GM18858 (cell line): ENCODE measurements at regions not wholly inside any gene's neighbourhood (a gene's known extent, or its start where the extent isn't known, plus 50 kb on each side); places are given as distances from the start of the nearest gene placed in this dataset.

ENCODE experiments used
- ATAC-seq: cut with Tn5 transposase; IDR thresholded peaks from one replicate; pipeline ENCODE4 v1.9.1; 2021; ENCODE audit not compliant: unreplicated experiment

DNA sequence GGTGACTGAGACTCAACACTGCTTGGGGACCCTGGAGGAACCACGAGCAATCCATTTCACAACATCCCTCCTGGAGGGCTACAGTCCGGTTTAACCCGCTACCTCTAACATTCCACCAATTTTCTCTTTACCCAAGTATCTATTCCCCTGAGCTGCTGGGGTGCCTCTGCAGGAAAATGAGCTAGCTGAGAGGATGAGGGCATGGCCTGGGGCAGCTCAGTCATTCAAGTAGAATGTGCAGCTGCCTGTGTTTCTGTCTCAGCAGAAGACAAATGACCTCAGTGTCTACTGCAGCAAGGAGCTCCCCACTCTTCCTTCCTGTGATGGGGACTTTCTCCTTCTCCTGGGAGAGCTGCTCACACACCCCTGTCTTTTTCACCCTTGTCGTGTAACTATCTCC lies 120.8 kb downstream of the ZNF518B start:
- no peak for ATAC-seq

DNA sequence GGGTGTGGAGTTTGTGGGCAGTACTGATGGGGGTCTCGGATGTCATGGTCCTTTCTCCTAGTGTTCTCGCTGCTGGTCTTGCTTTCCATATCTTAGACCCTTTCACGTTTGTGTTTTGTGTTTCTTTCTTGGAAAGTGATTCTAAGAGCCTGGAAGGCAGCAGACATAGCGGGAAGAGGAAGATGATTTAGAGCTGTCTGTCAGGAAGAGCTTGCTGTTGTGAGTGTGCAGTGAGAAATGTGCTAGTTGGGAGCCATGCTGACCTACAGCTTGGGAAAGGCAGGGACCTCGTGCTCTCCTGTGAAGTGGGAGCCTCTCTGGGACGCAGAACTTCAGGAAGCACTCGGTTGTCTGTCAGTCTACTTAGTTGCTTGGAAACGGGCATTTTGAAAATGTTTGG lies 122.2 kb downstream of the ZNF518B start:
- no peak for ATAC-seq

DNA sequence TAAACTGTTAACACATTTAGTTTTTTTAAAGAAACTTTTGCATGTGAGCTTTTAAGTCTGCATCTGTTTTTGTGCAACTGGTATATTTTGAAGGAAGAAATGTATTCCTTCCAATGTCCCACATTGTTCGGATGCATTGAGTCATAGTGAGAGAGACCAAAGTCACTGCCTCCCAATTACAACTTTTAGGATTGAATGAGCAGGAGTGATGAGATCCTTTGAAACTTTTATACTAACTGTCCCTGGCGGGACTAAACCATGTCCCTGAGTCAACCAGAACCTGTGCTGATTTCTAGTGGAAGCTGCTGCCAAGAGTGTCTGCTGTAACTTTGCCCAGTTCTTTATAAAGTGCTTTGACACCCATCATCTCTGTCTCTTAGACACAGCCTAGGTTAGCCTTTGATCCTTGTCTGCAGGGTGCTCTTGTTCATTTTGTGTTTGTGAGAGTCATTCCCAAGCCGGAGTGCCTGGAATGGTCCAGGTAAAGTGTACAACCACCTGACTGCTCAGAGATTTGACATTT lies 122.7 kb downstream of the ZNF518B start:
- no peak for ATAC-seq

DNA sequence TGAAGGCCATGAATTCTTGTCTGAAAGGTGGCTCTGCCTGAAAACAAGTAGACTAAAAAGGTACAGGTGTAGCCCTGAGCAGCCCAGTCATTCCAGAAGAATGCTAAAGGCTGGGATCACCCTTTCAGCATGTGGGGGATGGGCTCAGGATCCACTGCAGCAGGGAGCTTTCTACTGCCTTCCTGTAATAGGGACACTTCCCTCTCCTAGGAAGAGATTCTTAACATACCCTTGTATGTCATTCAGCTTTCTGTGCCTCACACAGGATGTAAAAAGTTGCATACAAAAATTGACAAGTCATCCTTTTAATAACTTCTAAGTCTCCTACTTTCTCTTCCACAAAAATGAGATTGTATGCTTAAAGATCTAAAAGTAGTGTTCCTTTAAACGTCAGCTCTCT lies 123.3 kb downstream of the ZNF518B start:
- ATAC-seq, result no peak

DNA sequence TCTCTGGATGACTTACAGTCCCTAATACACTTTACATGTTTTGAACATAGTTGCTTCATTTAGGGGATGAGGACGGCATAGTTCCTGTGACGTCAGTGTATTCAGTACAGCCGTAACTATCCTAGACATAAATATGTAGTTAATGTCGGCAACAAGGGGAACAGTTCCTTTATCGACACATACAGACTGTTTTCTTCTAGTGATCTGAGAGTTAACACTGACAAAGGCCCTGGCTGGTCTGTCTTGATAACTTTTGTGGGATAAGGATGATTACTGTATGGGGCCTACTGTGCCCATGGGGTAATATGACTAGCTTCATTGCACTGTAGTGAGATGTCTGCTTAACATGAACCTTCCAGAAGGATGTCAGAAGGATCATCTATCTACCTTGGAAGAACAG lies 131.2 kb downstream of the ZNF518B start:
- ATAC-seq, result no peak

DNA sequence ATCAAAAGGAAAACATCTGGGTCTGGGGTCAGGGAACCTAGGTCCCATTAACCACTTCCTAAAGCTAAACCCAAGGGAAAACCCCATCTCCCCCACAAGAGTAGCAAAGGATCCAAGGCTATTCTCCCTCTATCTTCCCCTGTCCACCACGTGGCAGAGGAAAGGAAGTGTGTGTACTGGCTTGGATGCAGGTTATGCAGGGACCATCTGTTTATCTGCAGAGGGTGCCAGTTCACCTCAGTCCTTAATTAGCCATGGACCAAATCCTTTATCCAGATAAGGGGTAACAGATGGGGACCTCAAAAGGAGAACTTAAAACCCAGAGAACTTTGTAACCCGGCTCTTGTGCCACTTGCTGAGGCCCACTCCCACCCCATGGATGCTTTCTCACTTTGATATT lies 135.3 kb downstream of the ZNF518B start:
- no peak for ATAC-seq

DNA sequence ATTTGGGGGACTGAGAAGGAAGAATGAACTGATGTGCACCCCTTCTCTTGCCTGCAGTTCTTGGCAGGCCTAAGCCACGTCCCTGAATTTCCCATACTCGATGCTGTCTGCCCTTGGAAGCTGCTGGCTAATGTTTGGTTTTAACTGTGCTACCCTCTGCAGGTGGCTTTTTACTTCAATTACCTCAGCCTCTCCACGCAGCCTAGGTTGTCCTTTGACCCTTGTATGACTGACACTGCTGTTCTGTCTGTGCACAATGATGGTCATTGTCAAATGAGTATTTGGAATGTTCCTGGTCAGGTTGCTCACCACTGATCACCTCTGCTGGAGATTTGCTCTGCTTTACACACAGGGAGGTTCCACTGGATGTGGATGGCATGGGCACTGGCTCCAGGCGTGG lies 137.1 kb downstream of the ZNF518B start:
- ATAC-seq, result no peak

DNA sequence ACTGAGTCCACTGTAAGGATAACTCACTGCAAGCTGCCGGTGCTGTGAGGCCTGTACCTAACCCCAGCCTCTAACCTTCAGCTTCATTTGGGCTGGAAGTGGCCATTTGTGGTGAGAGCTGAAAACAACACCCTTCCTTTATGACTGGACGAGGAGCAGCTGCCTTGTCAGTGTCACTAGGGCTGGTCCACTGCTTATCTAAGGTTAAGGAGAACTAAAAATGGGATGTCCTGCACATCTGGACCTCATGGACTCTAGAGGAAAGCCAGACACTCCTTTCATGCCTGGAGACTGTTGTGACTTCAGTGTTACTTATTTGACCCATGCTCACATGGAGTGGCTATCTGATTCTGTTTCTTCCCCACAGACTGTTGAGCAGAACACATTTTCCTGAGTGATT lies 139.9 kb downstream of the ZNF518B start:
- no peak for ATAC-seq

DNA sequence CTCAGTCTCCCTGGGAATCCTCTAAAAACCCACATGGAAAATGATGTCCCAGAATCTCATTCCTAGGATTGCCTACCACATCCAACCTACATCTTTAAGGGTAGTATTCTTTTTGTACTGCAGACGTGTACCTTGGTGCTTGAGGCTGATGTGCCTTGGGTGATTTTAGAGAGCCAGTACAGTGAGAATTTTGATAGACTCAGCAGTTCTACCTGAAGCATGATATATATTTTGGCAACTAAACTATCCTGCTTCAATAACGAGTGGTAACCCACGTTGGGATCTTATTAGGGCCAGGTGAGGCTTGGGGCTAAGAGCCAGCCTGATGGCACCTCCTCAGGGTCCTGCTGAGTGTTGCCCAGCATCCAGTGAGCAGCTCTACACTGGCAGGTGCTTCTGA lies 140.4 kb downstream of the ZNF518B start:
- ATAC-seq, result no peak

DNA sequence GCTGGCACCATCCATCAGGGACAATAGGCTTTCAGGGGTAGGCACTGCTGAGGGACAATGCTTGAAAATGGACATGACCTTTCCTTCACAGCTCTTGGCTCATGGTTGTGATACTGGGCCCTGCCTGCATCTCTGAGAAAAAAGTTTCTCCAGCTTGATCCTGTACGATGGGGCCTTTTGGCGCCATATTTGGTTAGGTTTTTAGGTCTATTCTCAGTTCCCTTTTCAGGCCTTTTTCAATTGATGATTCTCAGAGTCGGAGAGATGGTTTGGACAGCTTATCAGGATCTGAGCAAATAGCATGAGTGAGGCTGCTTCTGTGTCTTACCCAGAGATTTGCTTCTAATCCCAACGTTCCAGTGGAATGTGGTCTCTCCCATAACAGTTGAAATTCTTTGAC lies 141.6 kb downstream of the ZNF518B start:
- ATAC-seq, result no peak

DNA sequence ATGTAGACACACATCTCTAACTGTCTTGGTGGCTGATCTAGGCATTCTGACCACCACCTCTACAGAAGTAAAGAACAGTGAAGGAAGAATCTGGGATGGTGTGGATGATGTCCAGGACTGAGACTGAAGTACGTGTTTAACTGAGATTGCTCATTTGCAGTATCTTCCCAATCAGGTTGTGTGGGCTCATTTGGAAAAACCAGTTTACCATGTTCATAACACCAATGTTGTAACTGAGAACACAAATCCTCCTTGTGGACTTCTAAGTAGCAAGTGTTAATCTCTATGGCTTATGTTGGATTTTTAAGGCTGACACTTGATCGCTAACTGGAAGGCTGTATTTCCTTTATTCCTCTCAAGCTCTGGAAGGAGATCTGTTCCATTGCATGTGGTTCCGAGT lies 144.7 kb downstream of the ZNF518B start:
- no peak for ATAC-seq

DNA sequence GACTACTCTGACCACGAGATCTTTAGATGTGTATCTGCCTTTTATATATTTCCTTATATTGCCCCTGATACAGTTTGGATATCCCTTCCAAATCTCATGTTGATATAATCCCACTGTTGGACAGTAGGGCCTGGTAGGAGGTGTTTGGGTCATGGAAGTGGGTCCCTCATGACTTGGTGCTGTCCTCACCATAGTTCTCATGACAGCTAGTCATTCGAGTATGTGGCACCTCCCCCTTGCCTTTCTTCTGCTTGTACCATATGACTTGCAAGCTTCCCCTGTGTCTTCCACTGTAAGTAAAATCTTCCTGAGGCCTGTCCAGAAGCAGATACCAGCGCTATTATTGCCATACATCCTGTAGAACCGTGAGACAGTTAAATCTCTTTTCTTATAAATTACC lies 145.3 kb downstream of the ZNF518B start:
- ATAC-seq, result no peak

DNA sequence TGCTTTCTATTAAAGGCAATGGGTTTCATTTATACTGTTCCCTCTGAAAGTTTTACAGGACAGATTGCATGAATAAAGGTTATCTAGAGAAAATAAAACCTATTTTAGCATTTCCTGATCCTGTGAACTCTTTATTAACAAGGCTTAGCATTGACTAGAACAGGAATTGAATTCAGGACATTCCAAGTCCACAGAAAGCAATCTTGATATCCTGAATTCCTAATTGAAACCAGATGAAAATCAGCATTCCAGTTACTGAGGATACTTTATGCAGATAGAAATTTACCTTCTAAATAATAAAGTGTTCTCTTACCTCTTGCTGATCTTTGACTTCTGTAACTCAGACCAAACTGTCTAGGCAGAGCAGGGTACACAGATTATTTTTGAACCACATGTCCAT lies 151.4 kb downstream of the ZNF518B start:
- no peak for ATAC-seq

DNA sequence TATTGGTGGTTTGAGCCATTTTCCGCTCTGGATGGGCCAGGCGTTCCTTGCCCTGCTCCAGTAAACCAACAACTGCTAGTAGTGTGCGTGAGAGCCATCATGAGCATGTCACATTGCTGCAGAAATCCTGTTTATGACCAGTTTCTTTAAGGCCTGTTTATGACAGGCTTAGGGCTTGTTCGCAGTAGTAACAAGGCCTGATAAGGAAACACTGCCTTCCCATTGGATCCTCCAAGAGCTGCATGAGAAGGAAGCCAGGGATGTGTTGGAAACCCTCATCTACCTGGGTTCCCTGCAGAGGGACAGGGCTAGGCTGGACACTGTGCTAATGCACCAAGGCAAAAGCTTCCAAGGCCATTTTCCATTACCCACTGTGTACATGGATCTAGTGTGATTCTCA lies 153.9 kb downstream of the ZNF518B start:
- ATAC-seq, result no peak

DNA sequence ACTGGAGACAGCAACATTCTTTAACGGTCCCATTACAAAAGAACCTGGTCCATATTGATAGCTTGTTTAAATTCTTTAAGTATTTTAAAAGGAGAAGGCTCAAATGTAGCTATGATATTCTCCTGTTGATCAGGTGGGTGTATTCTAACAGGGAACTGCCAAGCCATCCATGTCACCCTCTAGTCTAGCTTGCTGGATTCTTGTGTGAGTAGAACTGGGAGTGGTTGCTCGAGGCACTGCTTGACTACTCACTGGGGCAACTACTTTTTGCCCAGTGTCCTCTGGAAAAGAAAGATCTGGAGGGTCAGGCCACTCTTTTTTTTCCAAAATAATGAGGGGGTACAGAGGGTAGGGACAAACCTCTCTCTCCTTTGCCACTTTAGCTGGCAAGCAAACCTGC lies 155.1 kb downstream of the ZNF518B start:
- ATAC-seq, result no peak

DNA sequence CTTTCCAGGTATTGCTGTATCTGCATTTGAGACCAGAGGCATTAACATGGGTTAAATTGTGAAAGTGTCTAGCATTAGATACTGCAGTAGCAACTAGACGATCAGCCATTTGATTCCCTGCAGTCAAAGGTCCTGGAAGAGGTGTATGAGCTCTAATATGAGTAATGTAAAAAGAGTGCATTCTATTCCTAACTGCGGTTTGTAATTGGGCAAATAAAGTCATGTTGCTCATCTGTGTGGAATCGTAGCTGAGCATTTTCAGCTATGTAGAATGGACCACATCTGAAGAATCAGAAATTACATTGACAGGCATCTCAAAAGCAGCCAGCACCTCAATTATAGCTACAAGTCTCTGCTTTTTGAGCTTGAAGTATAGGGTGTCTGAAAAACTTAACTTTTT lies 157.6 kb downstream of the ZNF518B start:
- no peak for ATAC-seq

DNA sequence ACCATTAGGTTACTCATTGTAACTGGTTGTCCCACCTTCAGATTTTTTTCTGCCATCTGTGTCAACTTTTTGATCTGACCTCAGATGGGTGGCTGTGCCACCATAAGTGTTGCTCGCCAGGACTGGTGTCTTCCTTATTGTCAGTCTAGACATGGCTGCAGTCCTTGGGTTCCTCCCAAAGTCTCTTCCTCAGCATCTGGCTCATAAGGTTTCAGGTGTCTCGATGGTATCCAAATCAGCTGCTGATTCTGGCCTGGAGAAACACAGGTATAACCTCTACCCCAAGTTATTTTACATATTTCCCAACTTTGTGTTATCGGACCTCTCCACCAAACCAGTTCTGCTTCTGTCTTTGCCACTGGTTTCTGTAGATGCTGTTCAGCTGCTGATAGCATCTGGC lies 158.5 kb downstream of the ZNF518B start:
- no peak for ATAC-seq

DNA sequence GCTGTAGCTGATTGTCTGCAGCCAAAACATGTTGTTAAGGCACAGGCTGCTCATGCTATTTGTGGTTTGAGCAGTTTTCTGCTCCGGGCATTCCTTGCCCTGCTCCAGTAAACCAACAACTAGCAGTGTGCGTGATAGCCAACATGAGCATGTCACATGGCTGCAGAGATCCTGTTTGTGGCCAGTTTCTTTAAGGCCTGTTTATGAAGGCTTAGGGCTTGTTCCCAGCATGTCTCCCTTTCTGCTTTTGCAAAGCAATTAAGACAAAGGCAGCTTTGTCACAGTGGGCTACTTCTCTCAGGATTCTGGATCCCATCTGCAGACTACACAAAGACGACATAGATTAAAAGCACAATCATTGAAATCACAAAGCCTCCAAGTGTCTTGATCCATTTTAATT lies 160.5 kb downstream of the ZNF518B start:
- no peak for ATAC-seq

DNA sequence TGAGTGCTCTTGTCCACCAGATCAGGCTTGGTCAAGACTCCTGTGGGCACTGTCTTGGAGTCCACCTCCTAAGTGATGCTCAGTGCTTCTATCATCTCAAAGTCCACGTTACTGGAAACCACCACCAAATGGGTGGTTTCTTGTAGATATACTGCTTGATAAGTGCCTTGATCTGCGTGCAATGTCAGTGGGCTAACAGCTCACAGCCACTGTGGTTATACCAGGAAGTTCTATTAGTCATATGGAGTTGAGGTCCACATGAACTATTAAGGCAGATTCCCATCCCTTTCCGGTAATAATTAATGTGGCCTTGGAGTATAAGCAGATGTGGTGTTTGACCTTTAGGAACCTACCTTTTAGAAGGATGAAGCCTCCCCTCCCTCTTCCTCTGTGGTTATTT lies 161.9 kb downstream of the ZNF518B start:
- ATAC-seq, result no peak

DNA sequence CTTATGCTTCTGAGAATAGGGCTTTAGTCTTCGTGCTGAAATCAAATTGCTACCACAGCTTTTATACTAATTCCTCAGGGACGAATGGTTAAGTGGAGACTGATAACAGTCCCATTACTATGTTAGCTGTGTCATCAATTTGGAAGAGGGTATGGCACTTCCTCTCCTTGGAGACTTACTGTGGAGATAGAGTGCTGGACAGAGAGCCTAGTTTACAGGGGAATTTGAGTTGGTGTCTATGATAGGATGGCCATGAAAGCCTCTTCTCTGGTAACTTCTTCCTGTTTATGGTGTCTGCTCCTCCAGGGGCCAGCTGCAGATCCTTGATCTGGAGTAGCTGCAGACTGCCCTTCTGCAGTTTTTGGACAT lies 167.7 kb downstream of the ZNF518B start:
- no peak for ATAC-seq

DNA sequence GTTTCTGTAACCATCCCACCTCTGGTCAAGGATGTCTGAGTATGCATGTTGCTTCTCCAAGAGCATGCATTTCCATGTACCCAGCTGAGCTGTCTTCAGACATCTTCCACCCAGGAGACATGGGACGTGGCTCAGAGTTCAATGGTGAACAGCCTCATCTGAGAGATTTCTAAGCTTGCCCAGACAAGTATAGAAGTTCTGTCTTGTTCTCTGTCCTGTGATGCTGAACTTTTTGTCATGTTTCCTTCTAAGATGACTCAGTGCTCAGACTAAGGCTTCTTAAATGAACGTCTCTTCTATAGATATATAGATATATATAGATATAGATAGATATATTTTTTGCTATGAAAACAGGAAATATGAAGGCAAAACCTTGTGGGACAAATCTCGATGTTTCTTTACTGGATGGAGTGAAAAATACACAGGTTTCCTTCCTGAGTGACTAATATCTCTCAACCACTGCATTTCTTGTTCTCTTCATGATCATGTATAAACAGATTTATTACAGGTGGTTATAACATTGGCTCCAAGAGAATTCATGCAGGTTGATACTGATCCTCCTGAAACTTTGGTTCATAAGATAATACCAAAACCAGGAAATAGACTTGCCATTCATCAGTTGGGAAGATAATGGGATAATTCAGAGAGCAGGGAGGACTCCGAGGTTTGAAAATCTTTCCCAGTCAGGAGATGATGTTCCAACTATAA lies 168.2 kb downstream of the ZNF518B start:
- ATAC-seq, result no peak

DNA sequence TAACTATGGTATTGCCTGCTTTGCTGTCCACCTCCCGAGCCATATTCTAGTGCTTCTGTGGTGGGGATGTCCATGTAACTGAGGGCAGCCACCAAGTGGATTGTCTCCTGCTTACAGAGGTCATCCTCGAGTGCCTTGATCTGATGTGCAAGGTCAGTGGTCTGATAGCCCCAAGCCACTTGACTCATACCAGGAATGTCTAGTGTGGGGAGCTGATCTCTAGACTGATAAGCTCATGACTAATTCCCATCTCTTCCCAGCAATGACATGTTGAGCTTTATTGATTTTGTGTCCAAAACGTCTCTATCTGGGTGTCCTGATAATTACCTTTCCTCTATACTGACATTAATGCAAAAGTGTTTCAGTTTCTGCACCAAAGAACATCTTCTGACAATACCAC lies 168.4 kb upstream of the WDR1 start:
- ATAC-seq, result no peak

DNA sequence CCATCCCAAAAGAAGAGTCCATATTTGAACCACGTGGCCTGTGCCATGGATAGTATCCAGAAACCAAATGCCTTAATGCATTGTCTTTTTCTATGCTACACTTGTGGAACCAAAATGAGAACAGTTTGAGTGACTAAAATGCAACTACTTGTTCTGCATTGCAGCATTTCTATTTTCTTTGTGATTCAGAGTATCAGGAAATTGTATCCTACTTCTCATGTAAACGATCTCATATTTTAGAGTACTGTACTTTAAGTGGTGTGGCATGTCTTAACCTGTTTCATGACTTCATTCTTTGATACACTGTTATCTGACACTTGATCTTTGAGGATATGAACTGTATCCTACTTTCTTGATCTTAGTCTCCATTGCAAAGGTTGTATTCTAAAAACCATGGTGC lies 167.2 kb upstream of the WDR1 start:
- no peak for ATAC-seq
